ENCODE measurements at regions not wholly inside any gene's neighbourhood (a gene's known extent, or its start where the extent isn't known, plus 50 kb on each side); places are given as distances from the start of the nearest gene placed in this dataset.

DNA sequence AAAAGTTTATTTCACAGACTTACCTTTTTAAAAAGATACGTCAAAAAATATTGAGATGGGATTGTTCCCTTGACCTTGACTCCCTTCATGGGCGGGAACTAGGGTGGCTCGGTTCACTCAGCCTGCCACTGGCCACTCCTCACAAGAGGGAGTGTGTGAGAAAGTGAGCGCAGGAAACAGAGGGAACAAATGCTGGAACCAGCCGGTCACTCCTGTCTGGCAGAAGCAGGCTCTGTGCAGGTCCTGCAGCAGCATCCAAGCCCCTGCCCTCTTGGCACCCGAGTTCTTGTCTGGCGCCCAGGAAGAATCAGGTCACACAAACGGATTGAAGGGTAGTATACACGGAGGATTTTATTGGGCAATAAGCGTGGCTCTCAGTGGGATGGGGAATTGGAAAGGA, 58.9 kb downstream of the ZNF648 start:
- TF ChIP-seq, protein P1, sequence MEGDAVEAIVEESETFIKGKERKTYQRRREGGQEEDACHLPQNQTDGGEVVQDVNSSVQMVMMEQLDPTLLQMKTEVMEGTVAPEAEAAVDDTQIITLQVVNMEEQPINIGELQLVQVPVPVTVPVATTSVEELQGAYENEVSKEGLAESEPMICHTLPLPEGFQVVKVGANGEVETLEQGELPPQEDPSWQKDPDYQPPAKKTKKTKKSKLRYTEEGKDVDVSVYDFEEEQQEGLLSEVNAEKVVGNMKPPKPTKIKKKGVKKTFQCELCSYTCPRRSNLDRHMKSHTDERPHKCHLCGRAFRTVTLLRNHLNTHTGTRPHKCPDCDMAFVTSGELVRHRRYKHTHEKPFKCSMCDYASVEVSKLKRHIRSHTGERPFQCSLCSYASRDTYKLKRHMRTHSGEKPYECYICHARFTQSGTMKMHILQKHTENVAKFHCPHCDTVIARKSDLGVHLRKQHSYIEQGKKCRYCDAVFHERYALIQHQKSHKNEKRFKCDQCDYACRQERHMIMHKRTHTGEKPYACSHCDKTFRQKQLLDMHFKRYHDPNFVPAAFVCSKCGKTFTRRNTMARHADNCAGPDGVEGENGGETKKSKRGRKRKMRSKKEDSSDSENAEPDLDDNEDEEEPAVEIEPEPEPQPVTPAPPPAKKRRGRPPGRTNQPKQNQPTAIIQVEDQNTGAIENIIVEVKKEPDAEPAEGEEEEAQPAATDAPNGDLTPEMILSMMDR (IDR thresholded peaks at IDR 0.05; ENCODE audit: insufficient read depth, low read length): no peak
- TF ChIP-seq POLR2AphosphoS5 (IDR thresholded peaks at IDR 0.05; ENCODE audit: low read depth): no peak
- TF ChIP-seq, protein P2, sequence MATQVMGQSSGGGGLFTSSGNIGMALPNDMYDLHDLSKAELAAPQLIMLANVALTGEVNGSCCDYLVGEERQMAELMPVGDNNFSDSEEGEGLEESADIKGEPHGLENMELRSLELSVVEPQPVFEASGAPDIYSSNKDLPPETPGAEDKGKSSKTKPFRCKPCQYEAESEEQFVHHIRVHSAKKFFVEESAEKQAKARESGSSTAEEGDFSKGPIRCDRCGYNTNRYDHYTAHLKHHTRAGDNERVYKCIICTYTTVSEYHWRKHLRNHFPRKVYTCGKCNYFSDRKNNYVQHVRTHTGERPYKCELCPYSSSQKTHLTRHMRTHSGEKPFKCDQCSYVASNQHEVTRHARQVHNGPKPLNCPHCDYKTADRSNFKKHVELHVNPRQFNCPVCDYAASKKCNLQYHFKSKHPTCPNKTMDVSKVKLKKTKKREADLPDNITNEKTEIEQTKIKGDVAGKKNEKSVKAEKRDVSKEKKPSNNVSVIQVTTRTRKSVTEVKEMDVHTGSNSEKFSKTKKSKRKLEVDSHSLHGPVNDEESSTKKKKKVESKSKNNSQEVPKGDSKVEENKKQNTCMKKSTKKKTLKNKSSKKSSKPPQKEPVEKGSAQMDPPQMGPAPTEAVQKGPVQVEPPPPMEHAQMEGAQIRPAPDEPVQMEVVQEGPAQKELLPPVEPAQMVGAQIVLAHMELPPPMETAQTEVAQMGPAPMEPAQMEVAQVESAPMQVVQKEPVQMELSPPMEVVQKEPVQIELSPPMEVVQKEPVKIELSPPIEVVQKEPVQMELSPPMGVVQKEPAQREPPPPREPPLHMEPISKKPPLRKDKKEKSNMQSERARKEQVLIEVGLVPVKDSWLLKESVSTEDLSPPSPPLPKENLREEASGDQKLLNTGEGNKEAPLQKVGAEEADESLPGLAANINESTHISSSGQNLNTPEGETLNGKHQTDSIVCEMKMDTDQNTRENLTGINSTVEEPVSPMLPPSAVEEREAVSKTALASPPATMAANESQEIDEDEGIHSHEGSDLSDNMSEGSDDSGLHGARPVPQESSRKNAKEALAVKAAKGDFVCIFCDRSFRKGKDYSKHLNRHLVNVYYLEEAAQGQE (IDR thresholded peaks at IDR 0.05; ENCODE audit: insufficient replicate concordance, low read depth): no peak
- no peak for TF ChIP-seq GABPA (IDR thresholded peaks at IDR 0.05; ENCODE audit: low read depth)
- TF ChIP-seq SPI1 (IDR thresholded peaks at IDR 0.05; ENCODE audit: borderline replicate concordance, low read depth): no peak

Measured in HL-60 (cell line).